ENCODE measurements at regions not wholly inside any gene's neighbourhood (a gene's known extent, or its start where the extent isn't known, plus 50 kb on each side); places are given as distances from the start of the nearest gene placed in this dataset.

GRCh38 chr11:24400059-24400665 is 96.7 kb upstream of the LUZP2 start:
- intact Hi-C loops (cut with micrococcal nuclease; ENCODE audit: unreplicated experiment) = no loop called here
- ChIA-PET CTCF (interaction anchor here (0.7 kb wide), 1 partner anchor 52 kb away, joined by 3 read pairs; no protein-coding TSS in a partner anchor), POLR2A (no interaction called here)
- no peak for TF ChIP-seq CTCF (IDR thresholded peaks at IDR 0.05; ENCODE audit: insufficient read depth in 1 of 2, low read depth in 1 of 2, low read length in 1 of 2, severe bottlenecking in 1 of 2, unreplicated experiment in 1 of 2)
- Mint-ChIP-seq H3K27me3 (ENCODE audit: insufficient read depth, unreplicated experiment) (no peaks in the 10 kb centered on the region), H3K4me3 (ENCODE audit: unreplicated experiment) (no peak overlapping the region), H3K4me1 (ENCODE audit: low read depth, unreplicated experiment) (no peaks in the 10 kb centered on the region), H3K9me3 (ENCODE audit: unreplicated experiment) (no peaks in the 10 kb centered on the region), H3K36me3 (ENCODE audit: insufficient read depth, unreplicated experiment) (no peaks in the 10 kb centered on the region), H3K27ac (ENCODE audit: unreplicated experiment) (no peak overlapping the region)
- no peak for DNase-seq
- Histone ChIP-seq H3K36me3 (ENCODE audit: control insufficient read depth, insufficient read depth, low read length) (no peaks in the 10 kb centered on the region), H3K4me3 (ENCODE audit: low read depth, low read length) (no peak overlapping the region), H3K27me3 (replicated peaks; ENCODE audit: control insufficient read depth, insufficient read depth, low read length) (no peaks in the 10 kb centered on the region), H3K9me3 (no peaks in the 10 kb centered on the region), H3K4me1 (no peaks in the 10 kb centered on the region)
- no TSS peak for BruUV-seq (replicated peaks)

DNA sequence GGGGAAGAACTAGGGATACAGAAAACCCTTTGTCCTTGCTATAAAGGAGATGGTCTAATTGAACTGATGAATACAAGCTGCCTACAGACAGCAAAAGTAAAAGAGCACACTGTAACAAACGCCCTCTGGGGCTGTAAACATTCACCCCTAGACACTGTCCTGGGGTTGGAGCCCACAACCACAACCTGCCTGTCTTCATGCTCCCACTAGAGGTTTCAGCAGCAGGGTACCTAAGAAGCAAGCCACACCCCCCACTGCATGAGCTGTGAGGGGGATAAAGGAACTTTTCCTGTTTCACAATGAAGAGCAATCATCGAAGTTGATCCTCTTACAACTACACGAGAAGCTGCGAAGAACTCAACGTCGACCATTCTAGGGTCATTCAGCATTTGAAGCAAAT is 90.5 kb upstream of the LUZP2 start:
- Histone ChIP-seq H3K9me3 (no peaks in the 10 kb centered on the region), H3K36me3 (ENCODE audit: control insufficient read depth, insufficient read depth, low read length) (no peaks in the 10 kb centered on the region), H3K4me3 (ENCODE audit: low read depth, low read length) (no peak overlapping the region), H3K27me3 (replicated peaks; ENCODE audit: control insufficient read depth, insufficient read depth, low read length) (no peaks in the 10 kb centered on the region), H3K4me1 (no peaks in the 10 kb centered on the region)
- intact Hi-C loops (cut with micrococcal nuclease; ENCODE audit: unreplicated experiment) = no loop called here
- no peak overlapping the region for H3K27ac Mint-ChIP-seq (ENCODE audit: unreplicated experiment)
- CTCF ChIA-PET = no interaction called here
- no TSS peak for BruUV-seq (replicated peaks)
- H3K36me3 Mint-ChIP-seq (ENCODE audit: insufficient read depth, unreplicated experiment) = no peaks in the 10 kb centered on the region
- H3K9me3 Mint-ChIP-seq (ENCODE audit: unreplicated experiment) = no peaks in the 10 kb centered on the region
- no peaks in the 10 kb centered on the region for H3K4me1 Mint-ChIP-seq (ENCODE audit: low read depth, unreplicated experiment)
- POLR2A ChIA-PET = no interaction called here
- H3K4me3 Mint-ChIP-seq (ENCODE audit: unreplicated experiment) = no peak overlapping the region
- DNase-seq = no peak
- TF ChIP-seq CTCF (IDR thresholded peaks at IDR 0.05; ENCODE audit: insufficient read depth in 1 of 2, low read depth in 1 of 2, low read length in 1 of 2, severe bottlenecking in 1 of 2, unreplicated experiment in 1 of 2) = no peak
- no peaks in the 10 kb centered on the region for H3K27me3 Mint-ChIP-seq (ENCODE audit: insufficient read depth, unreplicated experiment)

DNA sequence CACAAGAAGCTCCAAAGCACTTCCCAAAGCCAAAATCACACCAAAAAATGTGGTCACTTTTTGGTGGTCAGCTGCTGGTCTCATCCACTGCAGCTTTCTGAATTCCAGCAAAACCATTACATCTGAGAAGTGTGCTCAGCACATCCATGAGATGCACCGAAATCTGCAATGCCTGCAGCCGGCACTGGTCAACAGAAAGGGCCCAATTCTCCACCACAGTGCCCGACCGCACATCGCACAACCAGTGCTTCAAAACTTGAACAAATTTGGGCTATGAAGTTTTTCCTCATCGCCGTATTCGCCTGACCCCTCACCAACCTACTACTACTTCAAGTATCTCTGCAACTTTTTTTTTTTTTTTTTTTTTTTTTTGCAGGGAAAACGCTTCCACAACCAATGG is 89.9 kb upstream of the LUZP2 start:
- intact Hi-C loops (cut with micrococcal nuclease; ENCODE audit: unreplicated experiment) = no loop called here
- no peaks in the 10 kb centered on the region for H3K9me3 Mint-ChIP-seq (ENCODE audit: unreplicated experiment)
- no peak for DNase-seq

More for the DNA sequence above, 89.9 kb upstream of the LUZP2 start:
- Mint-ChIP-seq H3K4me1 (ENCODE audit: low read depth, unreplicated experiment) (no peaks in the 10 kb centered on the region), H3K27me3 (ENCODE audit: insufficient read depth, unreplicated experiment) (no peaks in the 10 kb centered on the region), H3K27ac (ENCODE audit: unreplicated experiment) (no peak overlapping the region), H3K36me3 (ENCODE audit: insufficient read depth, unreplicated experiment) (no peaks in the 10 kb centered on the region), H3K4me3 (ENCODE audit: unreplicated experiment) (no peak overlapping the region)
- H3K4me1 ChIP-seq = no peaks in the 10 kb centered on the region
- no peak for TF ChIP-seq CTCF (IDR thresholded peaks at IDR 0.05; ENCODE audit: insufficient read depth in 1 of 2, low read depth in 1 of 2, low read length in 1 of 2, severe bottlenecking in 1 of 2, unreplicated experiment in 1 of 2)
- no peaks in the 10 kb centered on the region for H3K9me3 ChIP-seq
- BruUV-seq (replicated peaks) = no TSS peak
- no peaks in the 10 kb centered on the region for H3K36me3 ChIP-seq (ENCODE audit: control insufficient read depth, insufficient read depth, low read length)
- no peak overlapping the region for H3K4me3 ChIP-seq (ENCODE audit: low read depth, low read length)
- ChIA-PET POLR2A (no interaction called here), CTCF (no interaction called here)
- H3K27me3 ChIP-seq (replicated peaks; ENCODE audit: control insufficient read depth, insufficient read depth, low read length) = no peaks in the 10 kb centered on the region
